HG03103 (cell line): ENCODE measurements at regions not wholly inside any gene's neighbourhood (a gene's known extent, or its start where the extent isn't known, plus 50 kb on each side); places are given as distances from the start of the nearest gene placed in this dataset.
"Not testable (repeated sequence)": the region's sequence is repeated elsewhere in the genome, so short reads cannot be mapped to it uniquely, and the experiment has no call there.

Source experiments
- ATAC-seq: cut with Tn5 transposase; IDR thresholded peaks from one replicate; pipeline ENCODE4 v1.9.1; 2021; ENCODE audit warnings: low read depth; ENCODE audit not compliant: unreplicated experiment

DNA sequence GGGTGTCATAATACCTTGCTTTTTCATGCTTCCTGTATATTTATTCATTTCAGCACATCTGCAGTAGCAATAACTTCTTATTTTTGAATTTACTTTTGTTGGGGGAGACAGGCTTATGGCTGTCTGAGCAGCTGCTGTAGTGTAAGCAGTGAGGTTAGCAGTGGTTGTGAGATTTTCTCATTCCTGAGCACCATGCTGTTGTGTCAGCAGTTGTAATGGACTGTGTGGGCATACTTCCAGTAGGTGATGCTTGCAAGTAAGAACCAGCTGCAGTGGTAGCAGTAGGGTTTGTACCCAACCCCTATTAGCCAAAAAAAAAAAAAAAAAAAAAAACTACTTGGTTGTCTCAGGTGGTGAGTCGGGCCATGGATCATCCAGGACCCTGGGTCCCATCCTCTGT is 311.6 kb downstream of the NUF2 start:
- no peak for ATAC-seq

DNA sequence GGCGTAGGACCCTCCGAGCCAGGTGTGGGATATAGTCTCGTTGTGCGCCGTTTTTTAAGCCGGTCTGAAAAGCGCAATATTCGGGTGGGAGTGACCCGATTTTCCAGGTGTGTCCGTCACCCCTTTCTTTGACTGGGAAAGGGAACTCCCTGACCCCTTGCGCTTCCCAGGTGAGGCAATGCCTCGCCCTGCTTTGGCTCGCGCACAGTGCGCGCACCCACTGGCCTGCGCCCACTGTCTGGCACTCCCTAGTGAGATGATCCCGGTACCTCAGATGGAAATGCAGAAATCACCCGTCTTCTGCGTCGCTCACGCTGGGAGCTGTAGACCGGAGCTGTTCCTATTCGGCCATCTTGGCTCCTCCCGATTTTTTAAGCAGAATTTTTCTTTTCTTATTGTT is 323.9 kb downstream of the NUF2 start:
- not testable (repeated sequence) for ATAC-seq

- ATAC-seq = no peak
Observed at GRCh38 chr1:163650624-163651023, 328.9 kb downstream of the NUF2 start.

- ATAC-seq = no peak
Observed at GRCh38 chr1:163652441-163652840, 330.7 kb downstream of the NUF2 start.

DNA sequence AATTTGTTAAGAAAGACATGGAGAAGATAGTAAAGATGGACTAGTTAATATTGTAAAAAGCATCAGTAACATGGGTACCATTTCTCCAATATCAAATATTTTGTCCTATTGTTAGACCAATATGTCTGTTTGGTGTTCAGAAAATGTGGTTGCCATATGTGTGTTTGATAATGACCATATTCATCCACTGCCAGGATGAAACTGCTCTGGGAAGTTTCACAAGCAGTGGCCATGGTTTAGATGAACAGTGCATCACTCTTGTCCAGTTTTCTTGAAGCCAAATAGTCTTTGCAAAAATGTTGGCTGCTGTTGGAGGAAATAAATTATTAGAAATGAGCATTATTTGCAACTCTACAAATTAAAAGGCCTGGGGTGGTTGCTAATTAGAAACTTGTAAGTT is 333.8 kb downstream of the NUF2 start:
- no peak for ATAC-seq

DNA sequence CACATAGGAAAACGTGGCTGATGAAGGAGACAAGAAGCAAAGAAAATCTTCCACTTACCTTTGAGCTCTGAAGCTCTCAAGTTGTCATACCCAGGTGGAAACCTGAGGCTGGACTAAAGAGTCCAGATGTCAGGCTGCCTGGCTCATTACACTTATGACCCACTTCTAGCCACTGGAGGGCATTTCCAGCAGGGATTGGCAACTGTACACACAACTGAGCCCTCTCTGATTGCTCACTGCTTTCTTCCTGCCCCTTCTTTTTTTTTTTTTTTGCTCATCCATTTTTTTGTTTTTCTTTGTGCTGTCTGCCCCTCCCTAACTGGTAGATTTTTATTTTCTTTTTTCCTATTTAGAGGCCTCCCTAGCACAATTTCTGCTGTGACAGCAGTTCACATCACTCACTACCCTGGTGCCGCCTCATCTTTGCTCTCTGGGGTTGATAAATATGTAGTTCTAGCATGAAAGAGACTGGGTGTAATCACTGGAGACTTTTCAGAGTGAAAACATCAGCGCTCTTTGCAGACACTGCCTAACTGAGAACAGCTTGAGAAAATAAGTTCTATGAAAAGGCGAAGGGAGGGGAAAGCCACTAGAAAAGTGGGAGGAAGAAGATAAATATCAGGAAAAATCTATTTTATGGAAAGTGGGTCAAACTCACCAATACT is 334.5 kb downstream of the NUF2 start:
- no peak for ATAC-seq

GRCh38 chr1:163657719-163658118 is 336.0 kb downstream of the NUF2 start:
- no peak for ATAC-seq

DNA sequence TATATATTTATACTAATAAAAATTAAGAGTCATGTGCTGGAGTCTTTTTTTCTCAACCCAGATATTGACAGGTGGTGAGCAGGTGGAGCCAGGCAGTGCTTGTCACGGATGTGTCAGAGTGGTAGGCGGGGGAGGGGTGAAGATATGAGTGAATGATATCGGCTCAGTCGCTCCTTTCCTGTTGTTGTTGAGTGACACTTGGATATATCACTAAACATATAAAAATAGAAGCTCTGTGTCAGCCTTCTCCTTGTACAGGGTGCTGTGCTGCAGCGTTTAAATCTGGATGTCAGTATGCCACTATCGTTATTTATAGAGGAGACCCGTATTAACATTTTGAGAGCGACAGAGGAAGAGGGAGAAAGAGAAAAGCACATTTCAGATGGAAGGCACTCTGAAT is 339.6 kb downstream of the NUF2 start:
- ATAC-seq = no peak

GRCh38 chr1:163664671-163665335 is 343.0 kb downstream of the NUF2 start:
- no peak for ATAC-seq

DNA sequence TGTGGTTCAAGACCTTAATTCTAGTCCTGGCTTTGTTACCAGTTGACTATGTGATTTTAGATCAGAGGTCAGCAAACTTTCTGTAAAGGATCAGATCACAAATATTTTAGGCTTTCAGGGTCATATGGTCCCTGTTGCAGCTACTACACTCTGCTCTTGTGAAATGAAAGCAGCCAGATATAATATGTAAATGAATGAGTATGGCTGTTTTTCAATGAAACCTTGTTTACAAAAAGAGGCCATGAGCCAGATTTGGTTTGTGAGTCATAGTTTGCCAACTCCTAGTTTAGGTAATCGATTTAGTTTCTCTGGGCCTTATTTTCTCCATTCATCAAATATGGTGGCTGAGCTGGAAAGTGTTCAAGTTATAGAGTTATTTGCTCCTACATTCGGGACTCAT is 346.7 kb downstream of the NUF2 start:
- no peak for ATAC-seq

GRCh38 chr1:163670989-163671757 is 349.4 kb downstream of the NUF2 start:
- no peak for ATAC-seq

GRCh38 chr1:163672976-163673758 is 351.4 kb downstream of the NUF2 start:
- no peak for ATAC-seq

GRCh38 chr1:163673759-163674151 is 352.0 kb downstream of the NUF2 start:
- no peak for ATAC-seq

DNA sequence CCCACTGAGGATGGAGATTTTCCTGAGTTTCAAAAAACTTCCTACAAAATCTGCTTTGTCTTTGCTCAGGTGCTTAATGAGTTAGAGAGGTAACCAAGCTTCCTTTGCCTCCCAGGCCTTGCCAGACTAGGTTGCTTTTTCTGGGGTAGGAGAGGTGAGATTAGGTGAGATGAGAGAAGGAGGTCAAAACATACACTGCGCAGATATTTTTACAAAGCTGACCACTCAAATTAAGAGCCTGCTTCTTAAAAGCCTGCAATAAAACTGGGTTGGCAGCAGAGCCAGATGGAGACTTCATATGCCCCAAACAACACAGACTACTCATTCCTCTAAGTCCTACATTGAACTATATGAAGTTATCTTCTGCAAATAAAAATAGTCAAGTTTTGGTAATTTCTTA is 352.5 kb downstream of the NUF2 start:
- no peak for ATAC-seq

DNA sequence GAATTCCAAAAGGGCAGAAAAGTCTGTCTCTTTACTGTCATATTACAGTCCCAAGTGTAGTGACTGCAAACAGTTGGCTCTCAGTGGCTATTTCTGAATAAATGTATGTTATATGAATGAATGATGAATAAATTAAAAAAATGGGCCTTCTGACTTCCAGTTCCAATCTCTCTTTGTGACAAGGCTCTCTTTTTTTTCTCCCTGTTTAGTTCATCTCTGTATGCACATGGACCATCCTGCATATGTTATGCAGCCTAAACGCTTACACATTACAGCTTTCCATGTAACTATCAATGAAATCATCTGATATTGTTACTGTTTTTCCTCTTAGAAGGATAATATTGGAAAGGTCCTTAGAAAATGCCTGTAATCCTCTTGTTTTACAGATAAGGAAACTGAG is 363.0 kb downstream of the NUF2 start:
- ATAC-seq = no peak

DNA sequence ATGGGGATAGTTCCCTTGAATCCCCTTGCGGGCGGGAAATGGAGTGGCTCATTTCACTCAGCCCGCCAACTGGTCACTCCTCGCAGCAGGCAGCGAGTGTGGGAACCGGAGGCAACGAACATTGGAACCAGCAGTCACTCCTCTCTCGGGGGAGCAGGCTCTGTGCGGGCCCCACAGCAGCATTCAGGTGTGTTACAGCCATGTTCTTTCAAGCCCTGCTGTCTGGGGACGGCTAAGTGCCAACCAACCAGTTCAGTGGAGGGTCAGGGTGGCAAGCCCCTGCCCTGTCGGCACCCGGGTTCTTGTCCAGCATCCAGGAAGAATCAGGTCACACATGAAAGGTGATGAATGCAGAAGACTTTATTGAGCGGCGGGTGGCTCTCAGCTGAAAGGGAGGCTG is 370.5 kb downstream of the NUF2 start:
- ATAC-seq = no peak

DNA sequence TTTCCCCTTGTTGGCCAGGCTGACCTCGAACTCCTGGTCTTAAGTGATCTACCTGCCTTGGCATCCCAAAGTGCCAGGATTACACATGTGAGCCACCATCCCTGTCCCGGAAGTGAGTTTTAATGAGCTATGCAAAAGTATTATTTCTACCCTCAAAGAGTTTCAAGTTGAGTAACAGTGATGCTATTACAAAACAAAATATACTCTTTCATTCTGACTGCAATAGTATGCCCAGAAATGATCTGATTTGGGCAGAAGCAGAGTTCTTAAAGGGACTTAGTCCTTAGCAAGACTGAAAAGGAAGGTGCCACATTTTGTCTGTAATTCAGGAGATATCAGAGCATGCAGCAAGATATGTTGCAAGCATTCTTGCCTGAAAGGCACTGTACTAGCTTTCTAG is 375.4 kb downstream of the NUF2 start:
- ATAC-seq = peak; percentile 64

- ATAC-seq = no peak
Observed at GRCh38 chr1:163701783-163702374, 380.1 kb downstream of the NUF2 start.

DNA sequence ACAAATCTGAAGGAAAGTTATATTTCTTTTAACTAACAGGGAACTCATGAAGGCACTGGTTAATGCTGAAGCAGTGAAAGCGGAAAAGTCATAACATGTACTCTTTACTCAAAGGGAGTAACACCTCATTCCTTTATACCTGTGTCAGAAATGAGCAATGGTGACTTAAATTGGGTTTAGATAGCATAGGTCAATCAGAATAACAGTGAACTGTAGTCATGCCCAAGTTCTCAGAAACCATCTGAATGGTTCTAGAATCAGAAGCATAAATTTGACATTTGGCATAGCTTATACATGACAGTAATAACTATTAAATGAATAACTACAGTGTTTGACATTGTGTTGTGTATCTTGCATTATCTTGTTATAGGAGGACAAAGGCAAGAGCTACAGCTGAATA is 382.0 kb downstream of the NUF2 start:
- ATAC-seq = no peak

DNA sequence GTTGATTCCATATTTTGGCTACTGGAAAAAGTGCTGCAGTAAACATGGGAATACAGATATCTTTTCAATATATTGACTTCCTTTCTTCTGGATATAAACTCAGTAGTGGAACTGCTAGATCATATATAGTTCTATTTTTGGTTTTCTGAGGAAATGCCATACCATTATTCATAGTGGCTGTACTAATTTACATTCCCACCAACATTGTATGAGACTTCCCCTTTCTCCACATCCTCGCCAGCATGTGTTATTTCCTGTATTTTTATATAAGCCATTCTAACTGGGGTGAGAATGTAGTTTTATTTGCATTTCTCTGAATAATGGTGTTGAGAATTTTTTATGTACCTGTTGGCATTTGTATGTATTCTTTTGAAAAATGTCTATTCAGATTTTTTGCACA is 385.2 kb downstream of the NUF2 start:
- ATAC-seq = no peak

GRCh38 chr1:163709636-163710035 is 387.9 kb downstream of the NUF2 start:
- no peak for ATAC-seq
